Kidney capillary endothelial cell (primary cell): ENCODE measurements at regions not wholly inside any gene's neighbourhood (a gene's known extent, or its start where the extent isn't known, plus 50 kb on each side); places are given as distances from the start of the nearest gene placed in this dataset.

ENCODE experiments used
- DNase-seq: peaks from one replicate; pipeline ENCODE4 v3.0.0-alpha.2; 2018; ENCODE audit warnings: low spot score

- DNase-seq = no peak
Observed at GRCh38 chr10:44242826-44243225, 142.1 kb downstream of the CXCL12 start.

GRCh38 chr10:44242091-44242490, 142.8 kb downstream of the CXCL12 start:
- no peak for DNase-seq

DNA sequence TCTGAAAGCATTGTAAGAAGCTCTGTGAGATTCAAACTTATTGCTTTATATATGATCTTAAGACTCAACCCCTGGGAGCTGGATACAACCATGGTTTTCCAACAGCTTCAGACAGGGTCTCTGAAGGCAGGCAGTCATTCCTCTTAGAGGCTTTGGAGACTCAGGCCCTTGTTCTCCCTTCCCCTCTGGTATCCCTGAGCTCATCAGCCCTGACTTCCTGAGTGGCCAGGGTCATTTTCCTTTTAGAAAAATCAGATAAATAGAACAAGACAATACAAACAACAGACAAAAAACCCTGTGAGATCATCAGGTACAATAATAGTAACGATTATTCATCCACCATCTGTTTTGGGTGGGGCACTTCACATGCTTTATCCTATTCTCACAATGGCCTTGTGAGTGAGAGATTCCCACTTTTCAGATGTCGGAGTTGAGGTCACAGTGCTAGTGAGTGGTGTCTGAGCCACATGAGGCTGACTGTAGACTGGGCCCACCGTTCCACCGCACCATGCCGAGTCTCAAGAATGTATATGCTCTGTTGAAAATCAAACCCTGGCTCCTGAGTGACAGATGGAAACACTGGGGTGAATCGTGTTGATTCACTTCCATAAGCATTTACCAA, 144.2 kb downstream of the CXCL12 start:
- peak; percentile 57 for DNase-seq

- no peak for DNase-seq
Observed at GRCh38 chr10:44238212-44238611, 146.7 kb downstream of the CXCL12 start.

GRCh38 chr10:44237364-44238049, 147.4 kb downstream of the CXCL12 start:
- no peak for DNase-seq

DNA sequence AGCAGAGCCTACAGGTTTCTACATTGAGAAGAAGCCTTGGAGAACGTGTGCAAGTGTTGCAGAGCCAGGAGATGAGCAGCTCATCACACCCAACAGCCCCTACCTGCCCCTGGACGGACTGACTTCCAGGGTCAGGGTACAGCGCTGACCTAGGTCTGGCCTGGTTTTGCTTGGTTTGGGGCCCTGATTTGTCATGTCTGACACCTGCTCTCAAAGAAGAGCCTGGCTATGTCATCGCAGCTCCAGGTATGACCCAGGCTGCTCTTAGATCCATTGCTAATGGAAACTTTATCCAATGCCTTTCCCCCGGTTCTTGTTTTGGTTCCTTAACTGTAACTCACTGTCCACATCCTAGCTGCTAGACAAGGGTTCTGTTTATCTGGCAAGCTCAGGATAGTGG, 149.5 kb downstream of the CXCL12 start:
- DNase-seq = no peak

DNA sequence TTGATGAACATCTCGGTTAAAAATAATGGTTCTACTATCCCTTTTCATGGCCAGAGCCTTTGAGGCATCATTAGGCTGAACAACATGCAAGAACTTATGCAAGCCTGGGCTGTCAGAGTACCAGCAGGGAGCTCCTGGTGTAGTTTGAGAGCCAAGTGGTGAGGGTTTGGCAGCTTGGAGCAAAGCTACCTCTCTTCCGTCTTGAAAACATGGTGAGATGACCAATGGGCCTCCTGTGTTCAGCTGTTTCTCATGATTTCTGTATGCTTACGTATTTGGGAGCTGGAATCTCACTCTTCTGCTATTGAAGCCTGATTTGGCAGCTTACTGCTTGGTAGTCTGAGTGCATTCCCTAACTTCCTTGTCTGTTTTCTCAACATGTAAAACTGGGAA, 150.4 kb downstream of the CXCL12 start:
- DNase-seq = no peak

DNA sequence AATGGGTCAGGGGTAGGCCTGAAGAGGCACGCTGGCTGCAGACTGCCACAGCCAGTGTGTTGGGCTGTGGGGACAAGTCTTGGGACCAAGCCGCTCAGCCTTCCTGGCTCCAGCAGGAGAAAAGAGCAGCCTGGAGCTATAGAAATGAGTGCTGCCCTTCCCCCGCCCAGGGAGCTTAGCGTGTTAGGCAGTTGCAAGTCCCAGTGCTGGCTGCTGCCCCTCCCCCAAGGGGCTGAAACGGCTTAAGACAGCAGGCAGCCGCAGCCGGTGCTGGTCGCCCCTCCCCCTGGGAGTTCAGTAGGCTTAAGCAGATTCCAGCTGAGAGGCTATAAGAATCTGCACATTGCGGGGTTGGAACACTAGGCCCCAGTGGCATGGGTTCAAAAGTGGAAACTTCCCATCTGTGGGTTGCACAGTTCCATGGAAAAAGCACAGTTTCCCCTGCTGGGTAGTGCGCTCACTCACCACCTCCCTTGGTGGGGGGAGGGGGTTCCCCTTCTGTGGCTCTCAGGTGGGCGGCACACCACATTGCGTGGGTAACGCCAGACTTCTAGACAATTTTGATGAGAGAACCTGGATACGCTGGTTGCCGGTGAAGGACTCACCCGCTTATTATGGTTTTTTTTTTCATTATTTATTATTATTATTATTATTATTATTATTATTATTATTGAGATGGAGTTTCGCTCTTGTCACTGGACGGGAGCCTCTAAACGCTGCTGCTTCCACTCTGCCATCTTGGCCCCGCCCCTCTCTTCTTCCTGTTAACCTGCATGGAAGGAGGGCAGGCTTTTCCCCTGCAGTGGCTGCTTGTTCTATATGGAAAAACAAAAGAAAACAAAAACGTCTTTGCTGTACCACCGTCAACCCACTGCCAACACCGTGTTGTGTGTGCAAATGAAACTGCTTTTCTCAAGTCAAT, 151.1 kb downstream of the CXCL12 start:
- DNase-seq = no peak

GRCh38 chr10:44217274-44217820, 167.6 kb downstream of the CXCL12 start:
- no peak for DNase-seq

- DNase-seq = no peak
Observed at GRCh38 chr10:44216073-44216472, 168.8 kb downstream of the CXCL12 start.

DNA sequence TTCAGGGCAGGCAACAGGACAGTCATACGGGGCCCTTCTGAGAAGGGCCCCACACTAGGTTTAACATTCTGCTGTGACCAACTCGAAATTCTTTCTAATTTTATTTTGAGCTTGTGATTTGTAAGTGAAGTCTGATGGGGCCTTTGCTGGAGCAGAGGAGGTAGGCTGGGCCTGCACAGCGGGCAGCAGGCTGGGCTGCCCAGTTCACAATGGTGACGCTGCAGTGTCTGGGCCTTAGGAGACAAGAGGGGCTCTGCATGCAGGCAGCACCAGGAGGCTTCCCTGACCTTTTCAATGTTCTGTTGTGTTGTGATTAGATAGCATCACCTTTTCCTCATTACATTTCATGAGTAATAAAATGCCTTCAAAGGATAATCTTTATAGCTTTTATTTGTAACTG, 175.1 kb downstream of the CXCL12 start:
- no peak for DNase-seq

GRCh38 chr10:44207160-44207559, 177.7 kb downstream of the CXCL12 start:
- no peak for DNase-seq

DNA sequence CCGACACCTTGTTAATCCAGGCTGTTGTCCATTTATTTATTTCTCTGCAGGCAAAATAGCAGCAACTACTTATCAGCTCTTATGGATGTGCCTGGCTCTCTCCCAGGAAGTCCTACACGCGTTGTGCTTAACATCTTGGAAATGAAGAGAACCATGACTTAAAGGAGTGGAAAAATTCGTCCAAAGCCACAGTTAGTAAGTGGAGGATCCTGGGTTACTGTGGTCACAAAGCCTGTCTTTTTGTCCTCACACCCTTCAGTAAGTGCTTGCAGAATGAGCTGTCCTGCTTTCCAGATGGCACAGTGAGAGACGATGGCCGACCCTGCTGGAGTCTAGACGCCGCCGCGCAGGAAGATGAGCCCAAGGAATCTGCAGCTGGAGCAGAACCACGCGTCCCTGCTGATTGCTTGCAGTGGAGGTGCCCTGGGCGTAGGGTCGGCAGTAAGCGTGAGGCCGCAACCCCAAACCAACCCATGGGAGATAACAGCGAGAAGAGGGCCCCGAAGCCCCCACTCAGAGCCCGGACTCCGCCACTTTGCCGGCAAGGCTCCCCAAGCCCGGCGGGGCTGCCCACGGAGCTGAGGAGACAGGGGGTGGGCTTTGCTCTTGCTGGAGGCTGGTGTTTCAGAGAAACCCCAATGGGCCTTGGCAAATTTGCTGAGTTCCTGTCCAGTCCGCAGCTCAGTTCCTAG, 178.6 kb downstream of the CXCL12 start:
- DNase-seq = no peak

- DNase-seq = no peak
Observed at GRCh38 chr10:44205067-44205466, 179.8 kb downstream of the CXCL12 start.

DNA sequence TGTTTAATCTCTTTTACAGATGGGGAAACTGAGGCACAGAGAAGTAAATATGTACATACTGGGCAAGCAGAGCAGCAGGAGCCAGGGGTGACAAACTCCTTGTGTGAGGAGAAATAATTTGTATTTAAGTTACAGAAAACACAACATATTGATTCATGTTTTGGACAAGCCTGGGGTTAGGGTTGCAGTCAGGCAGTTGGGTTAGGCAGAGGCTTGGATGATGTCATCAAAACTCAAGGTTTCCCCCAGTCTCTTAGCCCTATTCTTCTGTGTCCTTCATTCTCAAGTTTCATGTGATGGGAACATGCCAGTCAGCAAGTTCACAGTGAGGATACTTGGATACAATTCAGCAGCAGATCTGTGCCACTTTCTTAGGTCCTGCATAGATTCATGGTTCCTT, 181.4 kb downstream of the CXCL12 start:
- no peak for DNase-seq

DNA sequence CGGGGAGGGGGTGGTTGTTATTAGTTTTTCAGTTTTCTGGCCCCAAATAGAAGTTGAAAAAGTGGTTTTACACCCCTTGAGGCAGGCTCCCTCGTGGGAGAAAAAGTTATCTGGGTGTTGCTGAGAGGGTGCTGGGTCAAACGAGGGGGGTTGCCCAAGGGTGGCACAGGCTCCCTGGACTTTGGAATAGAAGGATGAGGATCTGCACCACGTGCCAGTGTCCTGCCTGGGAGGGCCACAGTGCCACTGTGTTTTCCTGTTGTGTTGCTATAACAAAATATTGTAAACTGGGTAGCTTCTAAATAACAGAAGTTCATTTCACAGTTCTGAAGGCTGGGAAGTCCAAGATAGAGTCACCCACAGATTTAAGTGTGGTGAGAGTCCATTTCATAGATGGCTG, 181.9 kb downstream of the CXCL12 start:
- DNase-seq = no peak

DNA sequence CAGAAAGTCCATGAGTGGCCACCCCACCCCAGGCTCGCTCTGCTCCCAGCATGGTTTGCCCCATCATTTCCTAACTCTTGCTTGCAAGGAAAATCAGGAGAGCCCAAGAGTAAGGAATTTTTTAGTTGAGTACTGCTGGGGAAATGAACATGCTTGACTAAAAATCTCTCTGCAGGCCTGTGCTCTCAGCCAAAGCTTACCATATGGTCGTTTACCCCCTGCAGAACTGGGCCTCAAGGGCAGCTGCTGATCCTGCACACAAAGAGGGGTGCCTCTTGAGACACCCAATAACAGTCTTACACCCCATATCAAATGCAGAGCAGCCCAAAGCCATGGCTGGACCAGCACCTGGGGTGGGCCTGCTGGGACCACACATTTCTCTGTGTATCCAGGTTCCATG, 183.2 kb downstream of the CXCL12 start:
- no peak for DNase-seq

- DNase-seq = no peak
Observed at GRCh38 chr10:44201011-44201410, 183.9 kb downstream of the CXCL12 start.

DNA sequence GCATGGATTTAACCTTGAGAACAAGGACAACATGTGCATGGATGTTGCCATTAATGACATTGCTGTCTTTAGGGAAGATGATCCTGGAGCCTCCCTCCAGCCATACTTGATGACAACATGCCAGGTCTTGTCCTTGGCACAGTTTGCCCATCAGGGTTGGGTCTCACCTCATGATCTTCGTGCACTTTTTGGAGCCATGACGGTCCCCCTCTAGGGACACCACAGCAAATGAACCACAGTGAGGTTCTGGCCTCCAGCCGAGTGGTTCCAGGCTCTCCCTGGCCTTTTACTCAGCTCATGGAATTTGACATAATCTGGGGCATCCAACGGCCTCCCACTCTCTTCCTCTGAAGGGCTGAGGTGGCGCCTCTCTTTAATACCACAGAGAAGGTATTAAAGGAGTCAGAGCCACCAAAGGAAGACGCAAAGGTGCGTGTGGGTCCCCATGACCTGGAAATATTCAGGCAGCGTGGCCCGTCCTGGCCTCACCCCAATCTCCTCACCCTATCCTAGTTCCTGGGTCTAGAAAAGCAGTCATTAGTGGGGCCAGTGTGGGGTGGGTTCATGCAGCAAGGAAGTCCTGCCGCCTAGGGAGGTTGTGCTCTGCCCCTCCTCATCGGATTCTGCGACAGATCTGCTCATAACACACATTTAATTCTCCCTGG, 184.8 kb downstream of the CXCL12 start:
- DNase-seq = no peak

DNA sequence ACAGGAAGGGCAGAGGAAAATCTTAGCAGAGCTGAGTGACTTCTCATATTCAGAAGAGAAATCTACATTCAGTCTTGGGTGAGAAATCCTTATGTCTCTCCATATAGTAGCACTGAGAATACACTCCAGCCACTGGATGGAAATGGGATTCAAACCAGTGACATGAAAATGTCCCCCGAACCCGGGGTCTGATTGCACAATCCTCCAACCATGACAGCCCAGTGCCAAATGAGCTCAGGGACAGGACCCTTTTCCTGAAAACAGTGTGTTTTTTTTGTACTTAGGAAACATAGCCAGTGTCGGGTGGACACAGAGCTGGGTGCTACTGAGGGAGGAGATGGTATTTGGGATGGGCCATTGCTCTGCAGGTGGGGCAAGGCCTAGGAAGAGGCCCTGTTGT, 185.6 kb downstream of the CXCL12 start:
- DNase-seq = no peak

DNA sequence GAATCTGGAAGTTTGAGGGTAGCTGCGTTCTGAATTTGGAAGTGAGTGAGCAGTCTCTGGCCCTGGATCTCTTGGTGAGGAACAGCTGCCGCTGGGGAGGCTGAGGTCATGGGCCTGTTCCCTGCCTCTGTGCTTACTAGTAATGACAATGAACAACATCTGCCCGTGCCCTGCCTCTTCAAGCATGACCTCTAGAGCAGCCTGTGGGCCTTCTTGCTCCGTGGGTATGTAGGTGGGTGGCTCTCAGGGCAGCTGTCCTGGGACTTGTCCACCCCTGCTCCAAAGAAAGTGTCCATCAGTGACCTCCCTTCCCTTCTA, 186.2 kb downstream of the CXCL12 start:
- no peak for DNase-seq
